Testis (tissue), 2 donors: ENCODE measurements at regions not wholly inside any gene's neighbourhood (a gene's known extent, or its start where the extent isn't known, plus 50 kb on each side); places are given as distances from the start of the nearest gene placed in this dataset.

ENCODE experiments used
- DNase-seq: peaks from one replicate; pipeline ENCODE4 v3.0.0-alpha.2; 2019
- H3K27ac ChIP-seq, 2 donors: fragments of 200-600 bp; sonication (generic); one replicate each; pipeline ENCODE4 v1.5.1; 2019
- H3K27me3 ChIP-seq: fragments of 200-600 bp; sonication (generic); one replicate; pipeline ENCODE4 v1.5.1; 2019
- H3K36me3 ChIP-seq: fragments of 200-600 bp; sonication (generic); one replicate; pipeline ENCODE4 v1.5.1; 2017; ENCODE audit warnings: low read depth; ENCODE audit errors: missing control alignments
- H3K4me1 ChIP-seq: fragments of 200-600 bp; sonication (generic); one replicate; pipeline ENCODE4 v1.5.1; 2019
- H3K4me3 ChIP-seq, 2 donors: fragments of 200-600 bp; sonication (generic); one replicate each; pipeline ENCODE4 v1.5.1; 2017 to 2019
- H3K9me3 ChIP-seq: fragments of 200-600 bp; sonication (generic); one replicate; pipeline ENCODE4 v1.5.1; 2017
- CTCF ChIP-seq, 3 experiments: fragments of 450-650 bp in 2 of 3; fragments of 200-600 bp in 1 of 3; sonication (generic) in 1 of 3; IDR thresholded peaks; one replicate each; pipeline ENCODE4 v1.5.1; 2016 to 2019; ENCODE audit warnings: antibody characterized with exemption in 3 of 3, mild to moderate bottlenecking in 2 of 3, moderate library complexity in 1 of 3
- POLR2A ChIP-seq: fragments of 450-650 bp; IDR thresholded peaks from one replicate; pipeline ENCODE4 v1.6.1; 2017; ENCODE audit warnings: antibody characterized with exemption, mild to moderate bottlenecking, moderate library complexity
- WGBS, 2 donors: methylation state at CpG; one replicate each; pipeline ENCODE4 v1.1.5; 2018; 5-methylcytosine and 5-hydroxymethylcytosine counted together
- intact Hi-C: fragments of 100-400 bp; cut with DNase I; formaldehyde crosslinking; loops from one replicate; pipeline ENCODE4 v1.15.1; 2023; ENCODE audit warnings: low total_unique reads

GRCh38 chr18:26655525-26656430 is 107.4 kb upstream of the KCTD1 start:
- H3K27me3 ChIP-seq, result no peaks in the 10 kb centered on the region
- H3K36me3 ChIP-seq, result no peaks in the 10 kb centered on the region
- peak; percentile 70 for DNase-seq
- TF ChIP-seq POLR2A, result no peak
- TF ChIP-seq CTCF (IDR thresholded peaks at IDR 0.05), result peak in 1 of 3 experiments; percentile 21
- WGBS, 2 donors, result 0 to 1% methylated on average over 50 to 58 of the region's 58 CpGs
- peak overlapping the region; percentile 58 to 86 for H3K27ac ChIP-seq
- intact Hi-C loops, result no loop called here
- H3K4me3 ChIP-seq, result peak overlapping the region; percentile 70 to 78
- peaks cover 9% of the 10 kb centered on the region for H3K4me1 ChIP-seq
- no peaks in the 10 kb centered on the region for H3K9me3 ChIP-seq

DNA sequence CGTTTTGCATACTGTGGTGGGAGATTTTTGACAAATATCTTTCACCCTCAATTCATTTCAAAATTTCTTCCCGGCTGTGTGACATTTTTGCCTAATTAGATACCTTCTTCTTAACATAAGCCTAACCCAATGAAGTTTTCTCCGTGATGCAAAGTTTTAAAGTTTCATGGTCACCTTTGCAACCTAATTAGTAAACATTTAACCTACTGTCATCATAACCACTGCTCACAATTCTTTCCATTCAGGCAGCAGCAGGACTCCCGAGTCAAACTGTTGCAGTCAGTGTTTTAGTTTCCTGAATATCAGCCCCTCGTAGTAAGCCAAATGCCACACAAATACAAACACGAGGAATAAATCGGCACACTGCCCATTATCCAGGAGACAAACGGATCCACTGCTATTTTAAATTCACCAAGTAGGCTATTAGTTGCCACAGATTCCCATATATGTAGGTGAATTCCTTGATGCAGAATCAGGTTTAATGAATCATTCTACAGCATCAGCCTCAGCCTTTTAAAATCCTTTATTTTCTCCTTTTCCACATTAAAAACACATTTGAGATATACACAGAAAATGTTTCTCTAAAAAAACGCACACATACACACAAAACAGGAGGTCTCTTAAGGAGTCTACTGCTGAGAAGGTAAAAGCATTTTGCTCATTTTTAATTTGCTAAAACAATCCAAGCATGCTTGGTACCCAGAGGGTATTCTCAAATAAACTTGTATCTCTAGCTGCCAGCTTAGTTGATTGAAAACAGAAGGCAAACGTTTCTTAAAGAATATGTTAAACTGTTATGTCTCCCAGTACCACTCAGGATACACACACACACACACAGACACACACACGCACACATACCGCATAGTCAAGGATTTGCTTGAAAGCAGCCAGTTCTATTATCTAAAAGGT is 106.5 kb upstream of the KCTD1 start:
- Histone ChIP-seq H3K4me1 (peaks cover 9% of the 10 kb centered on the region), H3K4me3 (peak overlapping the region; percentile 70 to 78), H3K27me3 (no peaks in the 10 kb centered on the region), H3K9me3 (no peaks in the 10 kb centered on the region), H3K36me3 (no peaks in the 10 kb centered on the region), H3K27ac (no peak overlapping the region)
- intact Hi-C loops, result no loop called here
- WGBS, 2 donors, result 8 to 12% methylated on average over 12 of the region's 12 CpGs
- no peak for DNase-seq
- TF ChIP-seq CTCF (IDR thresholded peaks at IDR 0.05), result no peak
- no peak for TF ChIP-seq POLR2A

GRCh38 chr18:26653943-26654615 is 105.7 kb upstream of the KCTD1 start:
- TF ChIP-seq POLR2A (no peak), CTCF (IDR thresholded peaks at IDR 0.05) (no peak)
- WGBS, 2 donors, result 31 to 44% methylated on average over 5 of the region's 5 CpGs
- Histone ChIP-seq H3K9me3 (no peaks in the 10 kb centered on the region), H3K27ac (no peak overlapping the region), H3K27me3 (no peaks in the 10 kb centered on the region), H3K4me3 (no peak overlapping the region), H3K36me3 (no peaks in the 10 kb centered on the region), H3K4me1 (peaks cover 9% of the 10 kb centered on the region)
- intact Hi-C loops, result no loop called here
- DNase-seq, result no peak

DNA sequence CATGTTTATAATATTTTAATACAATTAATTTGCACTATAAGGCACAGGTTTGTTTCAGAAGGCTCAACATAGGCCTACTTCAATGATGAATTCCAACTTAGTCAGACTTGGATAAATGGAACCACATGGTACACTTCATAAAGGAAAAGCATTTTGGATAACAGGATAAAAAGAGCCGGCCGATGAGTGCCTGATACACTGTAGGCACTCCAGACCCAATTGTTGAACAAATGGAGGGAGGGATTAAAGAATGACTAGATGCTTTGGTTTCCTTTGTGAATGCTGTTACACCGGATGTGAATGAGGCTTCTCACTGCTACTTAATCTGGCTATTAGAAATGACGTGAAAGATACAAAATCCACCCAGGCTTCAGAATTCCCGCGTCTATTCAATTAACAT is 104.1 kb upstream of the KCTD1 start:
- Histone ChIP-seq H3K4me3 (no peak overlapping the region), H3K27me3 (no peaks in the 10 kb centered on the region), H3K9me3 (no peaks in the 10 kb centered on the region), H3K36me3 (no peaks in the 10 kb centered on the region), H3K27ac (no peak overlapping the region), H3K4me1 (peaks cover 3% of the 10 kb centered on the region)
- DNase-seq, result no peak
- intact Hi-C loops, result no loop called here
- TF ChIP-seq POLR2A (no peak), CTCF (IDR thresholded peaks at IDR 0.05) (no peak)
- 84 to 92% methylated on average over 6 of the region's 6 CpGs for WGBS, 2 donors
